GM21423 (cell line): ENCODE measurements at regions not wholly inside any gene's neighbourhood (a gene's known extent, or its start where the extent isn't known, plus 50 kb on each side); places are given as distances from the start of the nearest gene placed in this dataset.

Source experiments
- ATAC-seq: cut with Tn5 transposase; IDR thresholded peaks from one replicate; pipeline ENCODE4 v1.9.1; 2021; ENCODE audit warnings: mild to moderate bottlenecking, moderate library complexity; ENCODE audit not compliant: unreplicated experiment

- ATAC-seq = no peak
Observed at GRCh38 chr20:20939006-20939405, 167.2 kb downstream of the LINC00237 start.

- no peak for ATAC-seq
Observed at GRCh38 chr20:20938599-20938998, 167.6 kb downstream of the LINC00237 start.

- ATAC-seq = no peak
Observed at GRCh38 chr20:20938131-20938530, 168.0 kb downstream of the LINC00237 start.

- no peak for ATAC-seq
Observed at GRCh38 chr20:20933142-20933958, 172.8 kb downstream of the LINC00237 start.

GRCh38 chr20:20932156-20932555, 174.0 kb downstream of the LINC00237 start:
- no peak for ATAC-seq

- no peak for ATAC-seq
Observed at GRCh38 chr20:20931632-20932031, 174.5 kb downstream of the LINC00237 start.

- no peak for ATAC-seq
Observed at GRCh38 chr20:20931024-20931423, 175.1 kb downstream of the LINC00237 start.

- no peak for ATAC-seq
Observed at GRCh38 chr20:20930500-20930899, 175.7 kb downstream of the LINC00237 start.

GRCh38 chr20:20929341-20929740, 176.8 kb downstream of the LINC00237 start:
- no peak for ATAC-seq

- no peak for ATAC-seq
Observed at GRCh38 chr20:20926222-20926905, 179.8 kb downstream of the LINC00237 start.

GRCh38 chr20:20920433-20920832, 185.7 kb downstream of the LINC00237 start:
- no peak for ATAC-seq

GRCh38 chr20:20915844-20916243, 190.3 kb downstream of the LINC00237 start:
- no peak for ATAC-seq

- ATAC-seq = no peak
Observed at GRCh38 chr20:20904501-20904831, 192.0 kb upstream of the RALGAPA2 start.

GRCh38 chr20:20903773-20904500, 191.5 kb upstream of the RALGAPA2 start:
- ATAC-seq = no peak

- ATAC-seq = no peak
Observed at GRCh38 chr20:20897922-20898321, 185.5 kb upstream of the RALGAPA2 start.

- ATAC-seq = no peak
Observed at GRCh38 chr20:20897145-20897544, 184.7 kb upstream of the RALGAPA2 start.

GRCh38 chr20:20896606-20897005, 184.2 kb upstream of the RALGAPA2 start:
- ATAC-seq = no peak

- ATAC-seq = no peak
Observed at GRCh38 chr20:20895537-20895936, 183.1 kb upstream of the RALGAPA2 start.

- no peak for ATAC-seq
Observed at GRCh38 chr20:20894753-20895152, 182.3 kb upstream of the RALGAPA2 start.

- ATAC-seq = no peak
Observed at GRCh38 chr20:20894280-20894679, 181.8 kb upstream of the RALGAPA2 start.

GRCh38 chr20:20892328-20892727, 179.9 kb upstream of the RALGAPA2 start:
- no peak for ATAC-seq

- no peak for ATAC-seq
Observed at GRCh38 chr20:20890751-20891150, 178.3 kb upstream of the RALGAPA2 start.
